GM12878 (cell line): ENCODE measurements at regions not wholly inside any gene's neighbourhood (a gene's known extent, or its start where the extent isn't known, plus 50 kb on each side); places are given as distances from the start of the nearest gene placed in this dataset.
"Not testable (repeated sequence)": the region's sequence is repeated elsewhere in the genome, so short reads cannot be mapped to it uniquely, and the experiment has no call there.

ENCODE experiments used
- ATAC-seq: fragments of 200-7000 bp; cut with Tn5 transposase; 3 replicates; pipeline ENCODE4 v1.9.1; 2020; ENCODE audit warnings: mild to moderate bottlenecking, moderate library complexity
- BruUV-seq: library from RNA; stranded (reverse); fragments of 400-500 nt; replicated peaks from 2 replicates; lab custom pipeline; 2021; lab: Mats Ljungman, UMichigan
- CTCF ChIA-PET: fragments of 300-600 bp; sonication (Branson Sonifier 250); formaldehyde crosslinking; extraction: SDS; loops from one replicate; lab custom pipeline; 2021; ENCODE audit warnings: inconsistent platforms; lab: Yijun Ruan, JAX
- POLR2A ChIA-PET: fragments of 350-600 bp; formaldehyde crosslinking; extraction: SDS; loops from one replicate; lab custom pipeline; 2021; ENCODE audit warnings: inconsistent platforms; lab: Charles Lee
- RAD21 ChIA-PET: fragments of 300-600 bp; sonication (Branson Sonifier 250); formaldehyde crosslinking; loops from one replicate; lab custom pipeline; 2023; ENCODE audit warnings: antibody characterized with exemption; ENCODE audit not compliant: unreplicated experiment; lab: Charles Lee
- SMC1A ChIA-PET: fragments of 300-600 bp; sonication (Branson Sonifier 250); formaldehyde crosslinking; loops from one replicate; lab custom pipeline; 2023; ENCODE audit not compliant: unreplicated experiment, uncharacterized antibody; lab: Charles Lee
- DNase-seq: peaks from one replicate; pipeline ENCODE4 v3.0.0-alpha.2; 2011; ENCODE audit warnings: low read depth, low spot score
- FAIRE-seq: peaks from 3 replicates; lab custom pipeline; 2011; peaks lifted over from hg19 to GRCh38; lab: Jason Lieb, UNC
- H2AFZ ChIP-seq: 2 replicates; pipeline ENCODE4 v1.6.0; 2011; ENCODE audit warnings: low read depth, low read length, control low read depth; ENCODE audit not compliant: control insufficient read depth
- H3K27ac ChIP-seq: 2 replicates; pipeline ENCODE4 v1.5.1; 2011; ENCODE audit warnings: control low read depth; ENCODE audit not compliant: control insufficient read depth, insufficient read depth
- H3K27me3 ChIP-seq, 2 experiments: replicated peaks in 1 of 2; 2 replicates each; pipeline versions ENCODE4 v1.6.0 to v1.6.1; 2011; ENCODE audit warnings: low read length in 1 of 2; ENCODE audit not compliant: control insufficient read depth in 2 of 2, insufficient read depth in 2 of 2
- H3K36me3 ChIP-seq, 2 experiments: 2 replicates each; pipeline ENCODE4 v1.5.1; 2011; ENCODE audit warnings: low read length in 1 of 2; ENCODE audit not compliant: control insufficient read depth in 2 of 2, insufficient read depth in 2 of 2
- H3K4me1 ChIP-seq: 2 replicates; pipeline ENCODE4 v1.6.1; 2011; ENCODE audit warnings: mild to moderate bottlenecking, low read length, moderate library complexity, mixed read lengths; ENCODE audit not compliant: control insufficient read depth, insufficient read depth
- H3K4me2 ChIP-seq: 2 replicates; pipeline ENCODE4 v1.6.0; 2011; ENCODE audit warnings: control low read depth; ENCODE audit not compliant: control insufficient read depth, insufficient read depth
- H3K4me3 ChIP-seq: fragments of 200-600 bp; sonication (generic); 2 replicates; pipeline ENCODE4 v1.5.1; 2016
- H3K79me2 ChIP-seq: 2 replicates; pipeline ENCODE4 v1.6.0; 2011; ENCODE audit warnings: low read length; ENCODE audit not compliant: control insufficient read depth, insufficient read depth
- H3K9ac ChIP-seq: 2 replicates; pipeline ENCODE4 v1.8.0; 2011; ENCODE audit warnings: low read length, control low read depth, mixed read lengths; ENCODE audit not compliant: control insufficient read depth, insufficient read depth
- H3K9me3 ChIP-seq: replicated peaks from 3 replicates; pipeline ENCODE4 v1.5.1; 2011; ENCODE audit warnings: mild to moderate bottlenecking, low read length; ENCODE audit not compliant: control insufficient read depth, insufficient read depth
- H4K20me1 ChIP-seq: 2 replicates; pipeline ENCODE4 v1.6.0; 2011; ENCODE audit not compliant: control insufficient read depth, insufficient read depth
- WGBS: methylation state at CpG from one replicate; pipeline ENCODE4 v1.1.6; 2016; ENCODE audit warnings: low lambda C conversion rate; ENCODE audit not compliant: insufficient replicate concordance, insufficient coverage; ENCODE audit errors: missing lambda C conversion rate; 5-methylcytosine and 5-hydroxymethylcytosine counted together
- in situ Hi-C: fragments of 300-500 bp; cut with MboI; formaldehyde crosslinking; loops from 9 replicates; pipeline ENCODE4 v1.14.3; 2018; ENCODE audit warnings: mixed read lengths
- intact Hi-C: fragments of 100-400 bp; cut with micrococcal nuclease; formaldehyde crosslinking; loops from one replicate; pipeline ENCODE4 v1.14.2; 2022; ENCODE audit not compliant: unreplicated experiment

DNA sequence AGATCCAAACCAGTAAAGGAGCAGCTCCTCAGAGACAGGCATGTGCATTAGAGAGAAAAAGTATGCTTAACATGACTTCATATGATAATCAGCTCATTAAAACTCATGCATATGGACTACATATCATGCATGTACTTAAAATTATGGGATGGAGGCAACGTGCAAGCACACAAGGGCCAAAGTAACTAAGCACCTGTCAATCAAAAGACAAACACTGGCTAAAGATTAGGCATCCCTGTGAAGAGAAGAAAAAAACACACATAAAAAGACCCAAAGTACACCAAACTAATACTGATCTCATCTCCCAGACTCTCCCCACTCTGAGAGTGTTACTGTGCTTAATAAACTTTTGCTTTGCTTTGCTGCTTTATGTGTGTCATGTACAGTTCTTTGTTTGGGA is 61.1 kb downstream of the PPIAL4A start:
- FAIRE-seq, H3K27ac ChIP-seq, H3K4me1 ChIP-seq, H4K20me1 ChIP-seq, DNase-seq, ATAC-seq, H3K27me3 ChIP-seq, RAD21 ChIA-PET, H3K9me3 ChIP-seq, H3K4me2 ChIP-seq, H3K9ac ChIP-seq, H3K79me2 ChIP-seq, H3K4me3 ChIP-seq, POLR2A ChIA-PET, H3K36me3 ChIP-seq, in situ Hi-C loops, CTCF ChIA-PET, BruUV-seq, SMC1A ChIA-PET, H2AFZ ChIP-seq, intact Hi-C loops: not testable (repeated sequence)
- WGBS, result 31% methylated on average over 1 of the region's 1 CpG

GRCh38 chr1:120951100-120951499 is 61.5 kb downstream of the PPIAL4A start:
- H3K4me1 ChIP-seq, POLR2A ChIA-PET, H2AFZ ChIP-seq, H3K9ac ChIP-seq, H3K27me3 ChIP-seq, ATAC-seq, H3K79me2 ChIP-seq, CTCF ChIA-PET, FAIRE-seq, BruUV-seq, H3K4me2 ChIP-seq, in situ Hi-C loops, intact Hi-C loops, H3K4me3 ChIP-seq, H3K27ac ChIP-seq, H3K36me3 ChIP-seq, SMC1A ChIA-PET, RAD21 ChIA-PET, H3K9me3 ChIP-seq, DNase-seq, H4K20me1 ChIP-seq: not testable (repeated sequence)
- 100% methylated on average over 4 of the region's 4 CpGs for WGBS

DNA sequence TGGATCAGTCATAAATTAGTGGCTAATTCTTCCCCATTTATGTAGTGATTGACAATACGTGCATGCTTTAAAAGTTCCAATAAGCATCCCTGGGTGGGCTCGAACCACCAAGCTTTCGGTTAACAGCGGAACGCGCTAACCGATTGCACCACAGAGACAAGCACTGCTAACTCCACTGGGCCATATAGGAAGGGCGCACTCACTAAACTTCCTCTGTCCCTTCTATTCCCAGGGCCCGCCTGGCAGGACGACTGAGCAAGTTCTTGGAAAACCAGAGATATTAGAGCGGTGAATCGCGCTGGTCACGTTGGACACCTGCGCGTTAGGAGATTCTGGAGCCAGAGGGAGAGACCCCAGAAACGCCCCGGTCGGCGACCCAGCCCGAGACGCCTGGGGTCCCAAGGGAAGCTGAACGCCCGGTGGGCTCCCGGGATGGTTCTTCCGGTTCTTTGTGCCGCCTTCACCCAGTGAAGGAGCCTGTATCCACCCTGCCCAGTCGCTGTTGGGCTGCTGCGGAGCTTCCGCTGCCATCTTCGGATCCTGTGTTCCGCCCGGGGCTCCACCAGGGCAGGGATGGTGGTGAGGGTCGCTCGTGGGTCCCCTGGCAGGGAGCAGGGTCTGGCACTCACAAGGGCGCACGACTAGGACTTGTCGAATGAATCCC is 62.8 kb downstream of the PPIAL4A start:
- DNase-seq, H2AFZ ChIP-seq, ATAC-seq, H3K9ac ChIP-seq, SMC1A ChIA-PET, POLR2A ChIA-PET, H3K4me2 ChIP-seq, H3K27me3 ChIP-seq, H3K79me2 ChIP-seq, H3K4me3 ChIP-seq, FAIRE-seq, RAD21 ChIA-PET, H3K9me3 ChIP-seq, H3K27ac ChIP-seq, H4K20me1 ChIP-seq, in situ Hi-C loops, intact Hi-C loops, CTCF ChIA-PET, H3K36me3 ChIP-seq, H3K4me1 ChIP-seq, BruUV-seq: not testable (repeated sequence)
- 98% methylated on average over 24 of the region's 38 CpGs for WGBS

DNA sequence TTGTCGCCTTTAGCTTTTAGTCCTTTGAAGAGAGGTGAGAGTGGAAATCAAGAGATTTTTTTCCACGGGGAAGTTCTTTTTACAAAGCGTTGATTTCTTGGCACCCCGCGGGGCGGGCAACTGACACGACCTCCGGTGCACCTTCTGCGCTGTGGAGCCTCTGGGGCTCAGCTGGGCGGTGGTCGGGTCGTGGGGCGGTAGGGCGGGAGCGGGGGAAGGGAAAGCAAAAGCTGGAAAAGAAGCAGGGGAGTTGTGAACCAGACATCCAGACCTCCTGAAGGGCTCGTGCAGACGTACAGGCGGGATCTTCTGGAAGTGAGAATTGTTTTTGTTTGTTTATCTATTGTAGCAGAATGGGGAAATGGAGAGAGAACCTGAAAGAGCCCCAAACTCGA is 63.3 kb downstream of the PPIAL4A start:
- H3K9ac ChIP-seq, in situ Hi-C loops, H4K20me1 ChIP-seq, H3K9me3 ChIP-seq, H3K4me2 ChIP-seq, CTCF ChIA-PET, SMC1A ChIA-PET, H3K36me3 ChIP-seq, H3K79me2 ChIP-seq, POLR2A ChIA-PET, intact Hi-C loops, H3K27ac ChIP-seq, H2AFZ ChIP-seq, ATAC-seq, FAIRE-seq, RAD21 ChIA-PET, DNase-seq, H3K4me1 ChIP-seq, H3K4me3 ChIP-seq, H3K27me3 ChIP-seq: not testable (repeated sequence)
- WGBS, result 96% methylated on average over 12 of the region's 19 CpGs
- TSS peak; percentile 42 for BruUV-seq
